ENCODE measurements at regions not wholly inside any gene's neighbourhood (a gene's known extent, or its start where the extent isn't known, plus 50 kb on each side); places are given as distances from the start of the nearest gene placed in this dataset.

DNA sequence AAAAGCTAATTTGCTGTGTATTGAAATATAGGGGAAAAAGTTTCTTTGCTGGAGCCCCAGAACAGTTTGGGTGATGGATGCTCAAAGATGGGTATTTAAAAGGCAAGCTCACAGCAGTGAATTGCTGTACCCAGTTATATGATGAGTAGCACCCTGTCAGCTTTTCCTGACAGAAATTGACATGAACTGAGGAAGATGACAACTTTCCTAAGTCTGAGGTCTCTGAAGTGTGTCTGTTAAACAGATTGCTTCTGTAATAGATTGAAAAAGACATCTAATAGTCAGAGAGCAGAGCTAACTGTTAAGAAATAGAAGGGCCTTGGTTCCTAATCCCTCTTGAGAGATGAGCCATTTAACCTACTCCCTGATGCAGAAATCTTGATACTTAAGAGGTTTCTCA is 1278.0 kb upstream of the ALCAM start:
- POLR2A ChIA-PET (ENCODE audit: partially characterized antibody), result interaction anchor here (0.6 kb wide), 2 partner anchors 17 to 731 kb away, joined by 3 to 4 read pairs; no protein-coding TSS in a partner anchor
- TF ChIP-seq RNF2 (IDR thresholded peaks at IDR 0.05; ENCODE audit: borderline replicate concordance, low read depth, low read length, missing control alignments, poor library complexity, severe bottlenecking), result no peak
- TF ChIP-seq EZH2 (IDR thresholded peaks at IDR 0.05; ENCODE audit: low read depth, low read length, severe bottlenecking), result no peak
- TF ChIP-seq ZNF274 (IDR thresholded peaks at IDR 0.05; ENCODE audit: borderline replicate concordance, extremely low read depth, low read length), result no peak
- no peak for TF ChIP-seq GABPA (IDR thresholded peaks at IDR 0.05; ENCODE audit: borderline replicate concordance, insufficient read depth, low read length)
- no peak for TF ChIP-seq ATF2 (IDR thresholded peaks at IDR 0.05; ENCODE audit: low read length)
- TF ChIP-seq ASH2L (IDR thresholded peaks at IDR 0.05; ENCODE audit: low read length), result no peak
- TF ChIP-seq SUZ12 (IDR thresholded peaks at IDR 0.05; ENCODE audit: low read length), result no peak
- no peak for TF ChIP-seq KDM4A (IDR thresholded peaks at IDR 0.05; ENCODE audit: low read depth, low read length, severe bottlenecking)
- TF ChIP-seq JUND (IDR thresholded peaks at IDR 0.05; ENCODE audit: low read length), result no peak
- TF ChIP-seq SP1 (IDR thresholded peaks at IDR 0.05; ENCODE audit: low read depth, low read length), result no peak
- TF ChIP-seq, protein P1, sequence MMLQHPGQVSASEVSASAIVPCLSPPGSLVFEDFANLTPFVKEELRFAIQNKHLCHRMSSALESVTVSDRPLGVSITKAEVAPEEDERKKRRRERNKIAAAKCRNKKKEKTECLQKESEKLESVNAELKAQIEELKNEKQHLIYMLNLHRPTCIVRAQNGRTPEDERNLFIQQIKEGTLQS (IDR thresholded peaks at IDR 0.05; ENCODE audit: insufficient read depth, low read depth, low read length), result no peak
- no peak for TF ChIP-seq POU5F1 (IDR thresholded peaks at IDR 0.05; ENCODE audit: low read depth, low read length)
- TF ChIP-seq NRF1 (IDR thresholded peaks at IDR 0.05; ENCODE audit: low read depth, low read length), result no peak

More for the DNA sequence above, 1278.0 kb upstream of the ALCAM start:
- H2AK5ac ChIP-seq (ENCODE audit: low read depth, low read length), result no peak overlapping the region
- H3K4me1 ChIP-seq (replicated peaks in 1 of 4; ENCODE audit: control insufficient read depth in 3 of 4, insufficient read depth in 4 of 4, low read length in 3 of 4), result no peaks in the 10 kb centered on the region
- H3K14ac ChIP-seq (ENCODE audit: insufficient read length), result no peak overlapping the region
- H2BK120ac ChIP-seq (replicated peaks; ENCODE audit: low read depth, low read length), result no peak overlapping the region
- H4K91ac ChIP-seq (replicated peaks; ENCODE audit: insufficient read length, low read length), result no peak overlapping the region
- no peak overlapping the region for H2AFZ ChIP-seq (ENCODE audit: low read length)
- no peak for DNase-seq (ENCODE audit: low read depth in 1 of 2, low spot score in 2 of 2)
- no peaks in the 10 kb centered on the region for H3K9me3 ChIP-seq (ENCODE audit: insufficient read depth in 2 of 2, low read depth in 1 of 2, low read length in 1 of 2)
- no peaks in the 10 kb centered on the region for H3K27me3 ChIP-seq (replicated peaks in 1 of 4; ENCODE audit: control insufficient read depth in 3 of 4, extremely low read depth in 1 of 4, insufficient read depth in 3 of 4, low read length in 3 of 4)
- H3K23me2 ChIP-seq (ENCODE audit: low read depth, low read length), result no peaks in the 10 kb centered on the region
- no peak for FAIRE-seq
- CTCF ChIA-PET (ENCODE audit: partially characterized antibody), result interaction anchor here (0.6 to 1.1 kb wide), 3 partner anchors 8 to 22 kb away, joined by 3 to 4 read pairs (median 4); no protein-coding TSS in a partner anchor
- H3K79me1 ChIP-seq (ENCODE audit: low read depth, low read length), result no peaks in the 10 kb centered on the region
- H2BK5ac ChIP-seq (ENCODE audit: low read depth, low read length), result no peak overlapping the region
- no peak overlapping the region for H3K4ac ChIP-seq (replicated peaks; ENCODE audit: insufficient read length, low read depth, low read length)
- no peak overlapping the region for H2BK15ac ChIP-seq (ENCODE audit: low read length)
- H3K27ac ChIP-seq (ENCODE audit: low read depth, low read length), result no peak overlapping the region
- H3K56ac ChIP-seq (replicated peaks; ENCODE audit: insufficient read length, low read depth, low read length), result no peak overlapping the region
- no peak overlapping the region for H2BK12ac ChIP-seq (ENCODE audit: low read depth, low read length)
- H4K20me1 ChIP-seq (replicated peaks in 1 of 2; ENCODE audit: control insufficient read depth in 1 of 2, insufficient read depth in 2 of 2, low read length in 2 of 2), result no peaks in the 10 kb centered on the region
- H3K36me3 ChIP-seq (ENCODE audit: control insufficient read depth in 2 of 4, insufficient read depth in 4 of 4, low read length in 3 of 4), result no peaks in the 10 kb centered on the region
- H3K9ac ChIP-seq (replicated peaks in 1 of 4; ENCODE audit: extremely low read depth in 1 of 4, low read depth in 3 of 4, low read length in 3 of 4), result no peak overlapping the region
- H3K79me2 ChIP-seq (ENCODE audit: control insufficient read depth in 1 of 2, insufficient read depth in 2 of 2, low read length in 2 of 2), result no peaks in the 10 kb centered on the region
- H3K18ac ChIP-seq (ENCODE audit: extremely low read depth, low read length), result no peak overlapping the region
- no peak overlapping the region for H2BK20ac ChIP-seq (ENCODE audit: low read length)
- no peak overlapping the region for H4K8ac ChIP-seq (ENCODE audit: extremely low read depth, insufficient read depth, low read length)
- H3K23ac ChIP-seq (ENCODE audit: insufficient read length), result no peak overlapping the region
- no peak overlapping the region for H3K4me3 ChIP-seq (ENCODE audit: extremely low read depth in 1 of 4, insufficient read depth in 2 of 4, low read depth in 3 of 4, low read length in 4 of 4)
- no peak overlapping the region for H3K4me2 ChIP-seq (ENCODE audit: insufficient read depth in 1 of 2, low read depth in 2 of 2, low read length in 2 of 2)
- H4K5ac ChIP-seq (ENCODE audit: insufficient read length, low read depth, low read length), result no peak overlapping the region
